NT2/D1 (cell line): ENCODE measurements at regions not wholly inside any gene's neighbourhood (a gene's known extent, or its start where the extent isn't known, plus 50 kb on each side); places are given as distances from the start of the nearest gene placed in this dataset.

Source experiments
- DNase-seq: peaks from one replicate; pipeline ENCODE4 v3.0.0-alpha.2; 2011; ENCODE audit warnings: low read depth, low spot score
- H3K27me3 ChIP-seq: 2 replicates; pipeline ENCODE4 v1.6.0; 2011; ENCODE audit warnings: mild to moderate bottlenecking; ENCODE audit not compliant: insufficient read length, insufficient read depth
- H3K36me3 ChIP-seq: 2 replicates; pipeline ENCODE4 v1.6.1; 2011; ENCODE audit warnings: mild to moderate bottlenecking, low read length, mixed read lengths; ENCODE audit not compliant: insufficient read depth, insufficient read length
- H3K4me1 ChIP-seq: 2 replicates; pipeline ENCODE4 v1.5.1; 2011; ENCODE audit not compliant: insufficient read depth, insufficient read length
- H3K4me3 ChIP-seq: 2 replicates; pipeline ENCODE4 v1.5.1; 2011; ENCODE audit warnings: low read depth; ENCODE audit not compliant: insufficient read length
- H3K9ac ChIP-seq: 2 replicates; pipeline ENCODE4 v1.6.0; 2011; ENCODE audit warnings: low read depth; ENCODE audit not compliant: insufficient read length
- H3K9me3 ChIP-seq: 2 replicates; pipeline ENCODE4 v1.5.1; 2011; ENCODE audit warnings: mild to moderate bottlenecking, low read length; ENCODE audit not compliant: insufficient read depth
- SUZ12 ChIP-seq: IDR thresholded peaks from 2 replicates; pipeline ENCODE4 v1.6.1; 2011; ENCODE audit not compliant: insufficient read length, insufficient read depth; ENCODE audit errors: extremely low read depth
- YY1 ChIP-seq: IDR thresholded peaks from 2 replicates; pipeline ENCODE4 v1.6.1; 2011; ENCODE audit not compliant: insufficient read length, insufficient read depth
- ZNF274 ChIP-seq: IDR thresholded peaks from 2 replicates; pipeline ENCODE4 v1.6.1; 2011; ENCODE audit warnings: mild to moderate bottlenecking, low read depth, low read length

DNA sequence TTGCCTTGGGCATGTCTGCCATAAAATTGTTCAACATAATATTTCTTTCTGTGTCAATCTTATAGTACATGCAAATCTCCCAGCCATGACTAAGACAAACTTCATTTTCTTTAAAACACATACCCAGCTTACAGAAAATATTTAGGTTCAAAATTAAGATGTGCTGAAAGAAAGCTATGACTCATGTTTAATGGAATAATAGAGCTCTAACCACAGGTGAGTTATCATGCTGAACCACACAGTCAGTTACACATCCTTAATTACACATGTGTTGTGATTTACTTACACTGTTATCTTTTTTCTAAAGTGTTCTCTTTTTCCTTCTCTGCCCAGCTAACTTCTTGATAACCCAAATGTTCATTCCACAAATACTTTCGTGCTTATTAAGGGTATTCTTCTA, 1831.2 kb downstream of the OLFM4 start:
- TF ChIP-seq YY1 (no peak), SUZ12 (no peak), ZNF274 (no peak)
- no peaks in the 10 kb centered on the region for H3K9me3 ChIP-seq
- no peak overlapping the region for H3K9ac ChIP-seq
- no peak overlapping the region for H3K4me3 ChIP-seq
- H3K36me3 ChIP-seq = no peaks in the 10 kb centered on the region
- no peaks in the 10 kb centered on the region for H3K27me3 ChIP-seq
- H3K4me1 ChIP-seq = no peaks in the 10 kb centered on the region
- DNase-seq = no peak

DNA sequence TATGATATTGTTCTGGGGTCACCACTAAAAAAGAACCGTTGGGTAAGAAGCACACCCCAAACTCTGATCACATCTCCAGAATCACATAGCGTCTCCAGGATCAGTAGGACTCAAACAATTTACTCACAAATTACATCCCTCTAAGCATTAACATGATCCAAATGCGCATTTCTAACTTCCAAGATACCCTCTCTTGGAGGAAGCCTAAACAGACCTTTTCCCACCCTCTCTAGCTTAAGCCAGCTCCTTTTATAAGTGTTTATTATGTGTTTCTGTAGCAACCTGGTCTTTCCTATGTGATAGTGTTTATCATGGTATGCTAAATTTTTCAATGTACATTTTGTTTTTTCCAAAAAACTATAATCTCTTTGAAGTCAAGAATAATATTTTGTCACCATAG, 1846.5 kb downstream of the OLFM4 start:
- TF ChIP-seq YY1 = no peak
- no peak for TF ChIP-seq SUZ12
- no peak for TF ChIP-seq ZNF274
- Histone ChIP-seq H3K9ac (no peak overlapping the region), H3K36me3 (no peaks in the 10 kb centered on the region), H3K4me1 (no peaks in the 10 kb centered on the region), H3K9me3 (no peaks in the 10 kb centered on the region), H3K4me3 (no peak overlapping the region), H3K27me3 (no peaks in the 10 kb centered on the region)
- peak; percentile 11 for DNase-seq

- Histone ChIP-seq H3K9me3 (no peaks in the 10 kb centered on the region), H3K9ac (no peak overlapping the region), H3K4me3 (no peak overlapping the region), H3K27me3 (no peaks in the 10 kb centered on the region), H3K4me1 (no peaks in the 10 kb centered on the region), H3K36me3 (no peaks in the 10 kb centered on the region)
- no peak for TF ChIP-seq ZNF274
- TF ChIP-seq SUZ12 = no peak
- no peak for TF ChIP-seq YY1
- DNase-seq = no peak
These were observed 1850.4 kb downstream of the OLFM4 start for GRCh38 chr13:54879036-54879435.

DNA sequence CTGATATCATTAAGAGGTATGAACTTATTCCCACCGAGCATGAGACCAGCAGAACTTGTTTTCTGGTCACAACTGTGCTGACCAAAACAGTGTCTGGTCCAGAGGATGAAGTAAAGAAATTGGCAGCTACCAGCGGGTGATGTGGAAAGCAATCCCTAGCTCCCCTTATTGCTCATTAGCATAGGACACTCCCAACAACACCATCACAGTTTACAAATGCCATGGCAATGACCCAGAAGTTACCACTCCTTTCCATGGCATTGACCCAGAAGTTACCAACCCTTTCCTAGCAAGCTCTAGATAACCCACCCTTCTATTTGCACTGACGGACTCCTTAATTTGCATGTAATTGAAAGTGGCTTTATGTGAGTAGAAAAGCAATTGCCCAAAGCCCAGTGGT, 1856.1 kb downstream of the OLFM4 start:
- TF ChIP-seq SUZ12 (no peak), ZNF274 (no peak), YY1 (no peak)
- no peak for DNase-seq
- H3K4me1 ChIP-seq = no peaks in the 10 kb centered on the region
- no peaks in the 10 kb centered on the region for H3K9me3 ChIP-seq
- H3K9ac ChIP-seq = no peak overlapping the region
- no peaks in the 10 kb centered on the region for H3K36me3 ChIP-seq
- H3K27me3 ChIP-seq = no peaks in the 10 kb centered on the region
- no peak overlapping the region for H3K4me3 ChIP-seq

DNA sequence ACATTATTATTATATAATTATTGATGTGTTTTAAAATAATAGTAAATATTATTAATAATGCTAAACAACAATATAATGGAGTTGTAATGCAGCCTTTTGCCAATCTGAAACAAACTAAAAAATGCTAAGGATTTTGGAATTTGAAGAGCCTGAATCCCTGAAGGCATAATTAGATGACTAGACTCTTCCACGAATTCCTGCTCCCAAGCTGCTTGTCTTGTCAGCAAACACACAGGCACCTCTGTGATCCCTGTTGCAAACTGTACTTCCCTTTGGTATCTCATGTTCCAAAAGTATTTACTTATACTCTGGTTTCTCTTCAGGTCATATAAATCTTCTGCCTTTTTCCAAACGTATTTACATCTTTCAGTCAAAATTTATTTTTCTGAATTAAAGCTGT, 1862.4 kb downstream of the OLFM4 start:
- no peak for DNase-seq
- Histone ChIP-seq H3K4me3 (no peak overlapping the region), H3K9me3 (no peaks in the 10 kb centered on the region), H3K9ac (no peak overlapping the region), H3K36me3 (no peaks in the 10 kb centered on the region), H3K27me3 (no peaks in the 10 kb centered on the region), H3K4me1 (no peaks in the 10 kb centered on the region)
- TF ChIP-seq SUZ12 (no peak), ZNF274 (no peak), YY1 (no peak)

- no peaks in the 10 kb centered on the region for H3K36me3 ChIP-seq
These were observed 1872.7 kb downstream of the OLFM4 start for GRCh38 chr13:54901316-54901715.

GRCh38 chr13:54912367-54912766, 1883.8 kb downstream of the OLFM4 start:
- TF ChIP-seq SUZ12 (no peak), YY1 (no peak), ZNF274 (no peak)
- Histone ChIP-seq H3K9me3 (no peaks in the 10 kb centered on the region), H3K9ac (no peak overlapping the region), H3K27me3 (no peaks in the 10 kb centered on the region), H3K4me1 (no peaks in the 10 kb centered on the region), H3K36me3 (no peaks in the 10 kb centered on the region), H3K4me3 (no peak overlapping the region)
- DNase-seq = no peak

More at GRCh38 chr13:54901316-54901715, 1872.7 kb downstream of the OLFM4 start:
- no peak for DNase-seq
- H3K27me3 ChIP-seq = no peaks in the 10 kb centered on the region
- H3K4me3 ChIP-seq = no peak overlapping the region
- H3K9ac ChIP-seq = no peak overlapping the region
- no peaks in the 10 kb centered on the region for H3K4me1 ChIP-seq
- TF ChIP-seq SUZ12 = no peak
- TF ChIP-seq YY1 = no peak
- no peak for TF ChIP-seq ZNF274
- no peaks in the 10 kb centered on the region for H3K9me3 ChIP-seq
